ENCODE measurements at regions not wholly inside any gene's neighbourhood (a gene's known extent, or its start where the extent isn't known, plus 50 kb on each side); places are given as distances from the start of the nearest gene placed in this dataset.

GRCh38 chr6:156440688-156441087 lies 336.5 kb upstream of the ARID1B start:
- Histone ChIP-seq H3K4me1 (ENCODE audit: control insufficient read depth, extremely low read depth, insufficient read depth, low read length) (no peaks in the 10 kb centered on the region), H3K4me2 (ENCODE audit: control insufficient read depth, extremely low read depth, insufficient read depth, low read depth, low read length) (no peak overlapping the region), H3K4me3 (ENCODE audit: control insufficient read depth in 2 of 3, extremely low read depth in 1 of 3, insufficient read depth in 2 of 3, low read depth in 1 of 3, low read length in 3 of 3) (no peak overlapping the region), H3K9me1 (ENCODE audit: control insufficient read depth, extremely low read depth, insufficient read depth, low read length) (no peaks in the 10 kb centered on the region), H3K27me3 (ENCODE audit: control insufficient read depth, extremely low read depth, insufficient read depth, low read length) (no peaks in the 10 kb centered on the region), H3K9me3 (ENCODE audit: control insufficient read depth, low read depth, low read length) (no peaks in the 10 kb centered on the region), H3K27ac (ENCODE audit: control insufficient read depth, insufficient read depth, low read length) (no peak overlapping the region), H4K20me1 (ENCODE audit: control insufficient read depth, extremely low read depth, insufficient read depth, low read length) (no peaks in the 10 kb centered on the region), H3K9ac (ENCODE audit: control insufficient read depth, extremely low read depth, insufficient read depth, low read length) (no peak overlapping the region), H2AFZ (ENCODE audit: control insufficient read depth, low read length) (no peak overlapping the region), H3K79me2 (ENCODE audit: control insufficient read depth, insufficient read depth, low read length) (no peaks in the 10 kb centered on the region), H3K36me3 (ENCODE audit: control insufficient read depth in 2 of 2, extremely low read depth in 1 of 2, insufficient read depth in 2 of 2, low read length in 2 of 2) (no peaks in the 10 kb centered on the region)
- dilution Hi-C loops (cut with MboI; ENCODE audit: extremely low pct_ligation_motif_present, low sequenced_read_pairs) = no loop called here
- no peak for FAIRE-seq
- no peak for DNase-seq (ENCODE audit: low read depth, low spot score)
- no peak for TF ChIP-seq EZH2 (IDR thresholded peaks at IDR 0.05; ENCODE audit: low read length)
- TF ChIP-seq, protein P1, sequence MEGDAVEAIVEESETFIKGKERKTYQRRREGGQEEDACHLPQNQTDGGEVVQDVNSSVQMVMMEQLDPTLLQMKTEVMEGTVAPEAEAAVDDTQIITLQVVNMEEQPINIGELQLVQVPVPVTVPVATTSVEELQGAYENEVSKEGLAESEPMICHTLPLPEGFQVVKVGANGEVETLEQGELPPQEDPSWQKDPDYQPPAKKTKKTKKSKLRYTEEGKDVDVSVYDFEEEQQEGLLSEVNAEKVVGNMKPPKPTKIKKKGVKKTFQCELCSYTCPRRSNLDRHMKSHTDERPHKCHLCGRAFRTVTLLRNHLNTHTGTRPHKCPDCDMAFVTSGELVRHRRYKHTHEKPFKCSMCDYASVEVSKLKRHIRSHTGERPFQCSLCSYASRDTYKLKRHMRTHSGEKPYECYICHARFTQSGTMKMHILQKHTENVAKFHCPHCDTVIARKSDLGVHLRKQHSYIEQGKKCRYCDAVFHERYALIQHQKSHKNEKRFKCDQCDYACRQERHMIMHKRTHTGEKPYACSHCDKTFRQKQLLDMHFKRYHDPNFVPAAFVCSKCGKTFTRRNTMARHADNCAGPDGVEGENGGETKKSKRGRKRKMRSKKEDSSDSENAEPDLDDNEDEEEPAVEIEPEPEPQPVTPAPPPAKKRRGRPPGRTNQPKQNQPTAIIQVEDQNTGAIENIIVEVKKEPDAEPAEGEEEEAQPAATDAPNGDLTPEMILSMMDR (optimal IDR thresholded peaks at IDR 0.05 in 1 of 3, IDR thresholded peaks at IDR 0.05 in 1 of 3, conservative IDR thresholded peaks at IDR 0.05 in 1 of 3; ENCODE audit: extremely low read depth in 1 of 3, insufficient read depth in 2 of 3, low read length in 3 of 3) = no peak

- Histone ChIP-seq H2AFZ (ENCODE audit: control insufficient read depth, low read length) (no peak overlapping the region), H3K27me3 (ENCODE audit: control insufficient read depth, extremely low read depth, insufficient read depth, low read length) (no peaks in the 10 kb centered on the region), H3K4me1 (ENCODE audit: control insufficient read depth, extremely low read depth, insufficient read depth, low read length) (no peaks in the 10 kb centered on the region), H3K9me1 (ENCODE audit: control insufficient read depth, extremely low read depth, insufficient read depth, low read length) (no peaks in the 10 kb centered on the region), H3K36me3 (ENCODE audit: control insufficient read depth in 2 of 2, extremely low read depth in 1 of 2, insufficient read depth in 2 of 2, low read length in 2 of 2) (no peaks in the 10 kb centered on the region), H3K79me2 (ENCODE audit: control insufficient read depth, insufficient read depth, low read length) (no peaks in the 10 kb centered on the region), H3K4me3 (ENCODE audit: control insufficient read depth in 2 of 3, extremely low read depth in 1 of 3, insufficient read depth in 2 of 3, low read depth in 1 of 3, low read length in 3 of 3) (no peak overlapping the region), H3K4me2 (ENCODE audit: control insufficient read depth, extremely low read depth, insufficient read depth, low read depth, low read length) (no peak overlapping the region), H3K9ac (ENCODE audit: control insufficient read depth, extremely low read depth, insufficient read depth, low read length) (no peak overlapping the region), H4K20me1 (ENCODE audit: control insufficient read depth, extremely low read depth, insufficient read depth, low read length) (no peaks in the 10 kb centered on the region), H3K27ac (ENCODE audit: control insufficient read depth, insufficient read depth, low read length) (no peak overlapping the region), H3K9me3 (ENCODE audit: control insufficient read depth, low read depth, low read length) (no peaks in the 10 kb centered on the region)
- dilution Hi-C loops (cut with MboI; ENCODE audit: extremely low pct_ligation_motif_present, low sequenced_read_pairs) = no loop called here
- TF ChIP-seq EZH2 (IDR thresholded peaks at IDR 0.05; ENCODE audit: low read length) = no peak
- TF ChIP-seq, protein P1 (optimal IDR thresholded peaks at IDR 0.05 in 1 of 3, IDR thresholded peaks at IDR 0.05 in 1 of 3, conservative IDR thresholded peaks at IDR 0.05 in 1 of 3; ENCODE audit: extremely low read depth in 1 of 3, insufficient read depth in 2 of 3, low read length in 3 of 3) = no peak
- DNase-seq (ENCODE audit: low read depth, low spot score) (no peak), FAIRE-seq (no peak)
Observed at GRCh38 chr6:156438350-156438923, 338.7 kb upstream of the ARID1B start.

Data from keratinocyte (primary cell).